PC-9 (cell line): ENCODE measurements at regions not wholly inside any gene's neighbourhood (a gene's known extent, or its start where the extent isn't known, plus 50 kb on each side); places are given as distances from the start of the nearest gene placed in this dataset.

Experiments
- BruUV-seq: library from RNA; stranded (reverse); fragments of 400-500 nt; replicated peaks from 2 replicates; lab custom pipeline; 2021; lab: Mats Ljungman, UMichigan
- CTCF ChIA-PET: fragments of 300-600 bp; sonication (Branson Sonifier 250); formaldehyde crosslinking; loops from one replicate; lab custom pipeline; 2022; ENCODE audit warnings: antibody characterized with exemption; lab: Charles Lee
- POLR2A ChIA-PET: fragments of 300-600 bp; sonication (Branson Sonifier 250); formaldehyde crosslinking; loops from one replicate; lab custom pipeline; 2022; ENCODE audit warnings: antibody characterized with exemption; ENCODE audit not compliant: unreplicated experiment; lab: Charles Lee
- DNase-seq, 2 experiments: peaks; one replicate each; pipeline versions ENCODE4 v3.0.0 to v3.0.0-alpha.2; 2015 to 2022; ENCODE audit warnings: mixed read lengths in 1 of 2
- H2AFZ ChIP-seq: fragments of 200-600 bp; sonication (generic); 2 replicates; pipeline ENCODE4 v1.8.1; 2017; ENCODE audit warnings: antibody characterized with exemption
- H3F3A ChIP-seq: fragments of 200-600 bp; sonication (generic); 2 replicates; pipeline ENCODE4 v1.8.1; 2017; ENCODE audit warnings: antibody characterized with exemption, mild to moderate bottlenecking, low read depth; ENCODE audit not compliant: insufficient read depth
- H3K27ac ChIP-seq: fragments of 200-600 bp; sonication (generic); 2 replicates; pipeline ENCODE4 v1.6.1; 2016; ENCODE audit warnings: mixed run types
- H3K27me3 ChIP-seq: fragments of 200-600 bp; sonication (generic); 2 replicates; pipeline ENCODE4 v1.6.1; 2016; ENCODE audit warnings: low read depth, mixed run types; ENCODE audit not compliant: insufficient read depth
- H3K36me3 ChIP-seq: fragments of 200-600 bp; sonication (generic); 2 replicates; pipeline ENCODE4 v1.6.1; 2016; ENCODE audit warnings: low read depth, mixed run types
- H3K4me1 ChIP-seq: fragments of 200-600 bp; sonication (generic); replicated peaks from 2 replicates; pipeline ENCODE4 v1.6.1; 2016; ENCODE audit warnings: mixed run types; ENCODE audit not compliant: insufficient read depth
- H3K4me2 ChIP-seq: fragments of 200-600 bp; sonication (generic); 2 replicates; pipeline ENCODE4 v1.6.1; 2017; ENCODE audit warnings: mixed run types
- H3K4me3 ChIP-seq: fragments of 200-600 bp; sonication (generic); 2 replicates; pipeline ENCODE4 v1.6.1; 2016; ENCODE audit warnings: mixed run types
- H3K79me2 ChIP-seq: fragments of 200-600 bp; sonication (generic); 2 replicates; pipeline ENCODE4 v1.6.1; 2017; ENCODE audit warnings: low read depth, mixed run types
- H3K9me2 ChIP-seq: fragments of 200-600 bp; sonication (generic); 2 replicates; pipeline ENCODE4 v1.8.1; 2017; ENCODE audit warnings: mild to moderate bottlenecking; ENCODE audit not compliant: insufficient read depth
- H3K9me3 ChIP-seq: fragments of 200-600 bp; sonication (generic); 2 replicates; pipeline ENCODE4 v1.8.1; 2016; ENCODE audit warnings: low read depth; ENCODE audit not compliant: insufficient read depth
- H4K20me1 ChIP-seq: fragments of 200-600 bp; sonication (generic); 2 replicates; pipeline ENCODE4 v1.8.1; 2017; ENCODE audit not compliant: insufficient read depth
- EZH2 ChIP-seq: fragments of 200-600 bp; sonication (generic); IDR thresholded peaks from 2 replicates; pipeline ENCODE4 v1.8.0; 2017; ENCODE audit warnings: antibody characterized with exemption, low read depth
- intact Hi-C: fragments of 100-400 bp; cut with micrococcal nuclease; formaldehyde crosslinking; loops from one replicate; pipeline ENCODE4 v1.10.0; 2022; ENCODE audit not compliant: unreplicated experiment
- TF ChIP-seq, protein P1 (sequence below): fragments of 200-600 bp; sonication (generic); conservative IDR thresholded peaks from 2 replicates; pipeline ENCODE4 v1.6.1; 2017; ENCODE audit warnings: mixed run types, antibody characterized with exemption, mild to moderate bottlenecking, moderate library complexity

DNA sequence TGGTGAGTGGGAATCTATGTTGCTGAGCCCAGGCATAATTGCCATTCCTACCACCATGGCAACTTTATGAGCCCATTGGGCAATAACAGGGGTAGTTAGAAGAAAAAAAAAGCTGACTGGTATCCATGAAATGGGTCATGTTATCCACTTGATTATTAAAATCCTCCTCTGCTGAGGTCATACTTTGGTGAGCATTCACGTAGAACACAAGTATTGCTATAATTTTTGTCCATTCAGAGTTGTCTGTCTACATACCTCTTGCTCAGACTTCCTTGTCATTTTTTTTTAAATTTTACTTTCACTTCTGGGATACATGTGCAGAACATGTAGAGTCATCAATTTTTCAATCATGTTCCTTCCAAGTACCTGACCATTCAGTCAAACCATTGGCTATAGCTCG lies 780.8 kb upstream of the ARRDC3 start:
- Histone ChIP-seq H3K9me3 (no peaks in the 10 kb centered on the region), H3K79me2 (no peaks in the 10 kb centered on the region), H3K9me2 (no peaks in the 10 kb centered on the region; the same call in 1 of the 2 replicates), H3F3A (no peaks in the 10 kb centered on the region), H2AFZ (no peak overlapping the region), H3K27me3 (no peaks in the 10 kb centered on the region), H3K27ac (no peak overlapping the region), H3K4me2 (no peak overlapping the region), H3K4me3 (no peak overlapping the region), H4K20me1 (no peaks in the 10 kb centered on the region), H3K36me3 (no peaks in the 10 kb centered on the region), H3K4me1 (no peaks in the 10 kb centered on the region)
- intact Hi-C loops = no loop called here
- no TSS peak for BruUV-seq
- ChIA-PET CTCF (no interaction called here), POLR2A (no interaction called here)
- no peak for DNase-seq
- TF ChIP-seq, protein P1, sequence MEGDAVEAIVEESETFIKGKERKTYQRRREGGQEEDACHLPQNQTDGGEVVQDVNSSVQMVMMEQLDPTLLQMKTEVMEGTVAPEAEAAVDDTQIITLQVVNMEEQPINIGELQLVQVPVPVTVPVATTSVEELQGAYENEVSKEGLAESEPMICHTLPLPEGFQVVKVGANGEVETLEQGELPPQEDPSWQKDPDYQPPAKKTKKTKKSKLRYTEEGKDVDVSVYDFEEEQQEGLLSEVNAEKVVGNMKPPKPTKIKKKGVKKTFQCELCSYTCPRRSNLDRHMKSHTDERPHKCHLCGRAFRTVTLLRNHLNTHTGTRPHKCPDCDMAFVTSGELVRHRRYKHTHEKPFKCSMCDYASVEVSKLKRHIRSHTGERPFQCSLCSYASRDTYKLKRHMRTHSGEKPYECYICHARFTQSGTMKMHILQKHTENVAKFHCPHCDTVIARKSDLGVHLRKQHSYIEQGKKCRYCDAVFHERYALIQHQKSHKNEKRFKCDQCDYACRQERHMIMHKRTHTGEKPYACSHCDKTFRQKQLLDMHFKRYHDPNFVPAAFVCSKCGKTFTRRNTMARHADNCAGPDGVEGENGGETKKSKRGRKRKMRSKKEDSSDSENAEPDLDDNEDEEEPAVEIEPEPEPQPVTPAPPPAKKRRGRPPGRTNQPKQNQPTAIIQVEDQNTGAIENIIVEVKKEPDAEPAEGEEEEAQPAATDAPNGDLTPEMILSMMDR = no peak
- no peak for TF ChIP-seq EZH2

DNA sequence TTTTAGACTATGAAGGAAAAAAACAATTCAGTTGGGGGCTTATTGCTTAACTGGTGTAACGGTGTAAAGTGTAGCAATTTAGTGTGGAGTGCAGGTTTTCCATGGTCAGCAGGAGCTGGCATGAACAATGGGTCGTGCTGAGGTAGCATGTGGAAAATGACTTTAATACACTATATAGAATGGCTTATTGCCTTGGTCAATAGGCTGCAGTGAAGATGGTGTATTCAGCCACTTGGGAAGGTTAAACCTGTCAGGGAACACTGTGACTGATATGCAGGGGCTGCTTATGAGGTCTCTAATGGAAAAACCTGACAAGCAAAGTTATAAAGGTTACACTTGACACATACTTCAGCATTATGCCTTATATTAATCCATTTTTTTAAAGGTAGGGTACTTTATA lies 764.7 kb upstream of the ARRDC3 start:
- TF ChIP-seq EZH2 = no peak
- TF ChIP-seq, protein P1 = no peak
- CTCF ChIA-PET = no interaction called here
- Histone ChIP-seq H3F3A (no peaks in the 10 kb centered on the region), H3K4me3 (no peak overlapping the region), H3K9me2 (no peaks in the 10 kb centered on the region), H2AFZ (no peak overlapping the region), H3K4me1 (no peaks in the 10 kb centered on the region), H3K27ac (no peak overlapping the region), H4K20me1 (no peaks in the 10 kb centered on the region), H3K4me2 (no peak overlapping the region), H3K36me3 (no peaks in the 10 kb centered on the region), H3K9me3 (no peaks in the 10 kb centered on the region), H3K27me3 (no peaks in the 10 kb centered on the region), H3K79me2 (no peaks in the 10 kb centered on the region)
- intact Hi-C loops = no loop called here
- POLR2A ChIA-PET = no interaction called here
- no TSS peak for BruUV-seq
- no peak for DNase-seq

DNA sequence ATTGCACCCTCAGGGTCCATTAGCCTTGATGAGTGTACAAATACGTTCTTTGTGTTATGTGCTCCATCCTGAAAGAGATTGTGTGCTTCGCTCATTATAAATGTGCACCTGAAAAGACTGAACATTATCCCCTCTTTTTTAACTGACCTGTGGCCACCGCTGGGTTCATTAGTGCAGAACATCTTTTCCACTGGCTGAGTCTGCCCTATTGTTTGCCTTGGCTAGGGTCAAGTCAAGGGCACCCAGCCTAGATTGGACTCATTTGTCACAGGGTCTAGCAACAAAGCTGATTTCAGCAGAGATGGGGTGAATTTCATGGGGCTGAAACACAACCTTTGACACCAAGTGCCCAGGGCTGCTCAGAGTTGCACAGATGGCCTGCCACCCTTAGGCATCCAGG lies 764.1 kb upstream of the ARRDC3 start:
- no peak for TF ChIP-seq EZH2
- TF ChIP-seq, protein P1 = no peak
- H3K36me3 ChIP-seq = no peaks in the 10 kb centered on the region
- H3K4me1 ChIP-seq = no peaks in the 10 kb centered on the region
- H3F3A ChIP-seq = no peaks in the 10 kb centered on the region
- ChIA-PET POLR2A (no interaction called here), CTCF (no interaction called here)
- no peak overlapping the region for H3K4me3 ChIP-seq
- H3K27me3 ChIP-seq = no peaks in the 10 kb centered on the region
- no peak overlapping the region for H3K4me2 ChIP-seq
- no peaks in the 10 kb centered on the region for H3K9me3 ChIP-seq
- no peaks in the 10 kb centered on the region for H3K9me2 ChIP-seq
- DNase-seq = no peak
- BruUV-seq = no TSS peak
- H3K79me2 ChIP-seq = no peaks in the 10 kb centered on the region
- no peak overlapping the region for H3K27ac ChIP-seq
- intact Hi-C loops = no loop called here
- no peak overlapping the region for H2AFZ ChIP-seq
- H4K20me1 ChIP-seq = no peaks in the 10 kb centered on the region
